GM23338 (cell line): ENCODE measurements at regions not wholly inside any gene's neighbourhood (a gene's known extent, or its start where the extent isn't known, plus 50 kb on each side); places are given as distances from the start of the nearest gene placed in this dataset.

Experiments
- TF ChIP-seq, protein P1 (sequence below), 2 experiments: fragments of 200-600 bp in 1 of 2; sonication (generic) in 1 of 2; conservative IDR thresholded peaks; 2 replicates each; pipeline versions ENCODE4 v1.5.1 to v1.6.1; 2016 to 2017; ENCODE audit warnings: antibody characterized with exemption in 2 of 2, low read depth in 2 of 2, mild to moderate bottlenecking in 2 of 2, moderate library complexity in 1 of 2
- TF ChIP-seq, protein P2 (sequence below): IDR thresholded peaks from one replicate; pipeline ENCODE4 v1.6.1; 2018; ENCODE audit warnings: antibody characterized with exemption; ENCODE audit not compliant: unreplicated experiment

DNA sequence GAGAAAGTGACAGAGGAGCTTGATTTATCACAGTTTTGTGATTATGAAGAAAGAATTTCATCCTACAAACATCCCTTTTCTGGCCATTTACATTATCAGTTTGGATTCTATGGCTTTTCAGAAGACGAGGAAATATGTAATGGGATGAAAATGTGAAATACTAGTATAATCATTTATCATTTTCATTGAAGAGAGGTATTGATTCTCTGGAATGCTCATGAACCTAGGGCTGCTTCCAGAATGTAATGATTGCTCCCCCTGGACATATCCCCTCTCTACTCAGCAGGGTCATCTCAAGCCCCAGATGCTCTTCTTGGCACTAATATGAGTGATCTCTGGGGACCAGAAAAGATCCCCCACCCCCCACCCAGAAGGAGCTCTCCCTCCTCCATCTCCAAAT, 106.7 kb upstream of the ZNF618 start:
- TF ChIP-seq, protein P1, sequence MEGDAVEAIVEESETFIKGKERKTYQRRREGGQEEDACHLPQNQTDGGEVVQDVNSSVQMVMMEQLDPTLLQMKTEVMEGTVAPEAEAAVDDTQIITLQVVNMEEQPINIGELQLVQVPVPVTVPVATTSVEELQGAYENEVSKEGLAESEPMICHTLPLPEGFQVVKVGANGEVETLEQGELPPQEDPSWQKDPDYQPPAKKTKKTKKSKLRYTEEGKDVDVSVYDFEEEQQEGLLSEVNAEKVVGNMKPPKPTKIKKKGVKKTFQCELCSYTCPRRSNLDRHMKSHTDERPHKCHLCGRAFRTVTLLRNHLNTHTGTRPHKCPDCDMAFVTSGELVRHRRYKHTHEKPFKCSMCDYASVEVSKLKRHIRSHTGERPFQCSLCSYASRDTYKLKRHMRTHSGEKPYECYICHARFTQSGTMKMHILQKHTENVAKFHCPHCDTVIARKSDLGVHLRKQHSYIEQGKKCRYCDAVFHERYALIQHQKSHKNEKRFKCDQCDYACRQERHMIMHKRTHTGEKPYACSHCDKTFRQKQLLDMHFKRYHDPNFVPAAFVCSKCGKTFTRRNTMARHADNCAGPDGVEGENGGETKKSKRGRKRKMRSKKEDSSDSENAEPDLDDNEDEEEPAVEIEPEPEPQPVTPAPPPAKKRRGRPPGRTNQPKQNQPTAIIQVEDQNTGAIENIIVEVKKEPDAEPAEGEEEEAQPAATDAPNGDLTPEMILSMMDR (conservative IDR thresholded peaks at IDR 0.05; ENCODE audit: low read depth in 2 of 2): no peak
- TF ChIP-seq, protein P2, sequence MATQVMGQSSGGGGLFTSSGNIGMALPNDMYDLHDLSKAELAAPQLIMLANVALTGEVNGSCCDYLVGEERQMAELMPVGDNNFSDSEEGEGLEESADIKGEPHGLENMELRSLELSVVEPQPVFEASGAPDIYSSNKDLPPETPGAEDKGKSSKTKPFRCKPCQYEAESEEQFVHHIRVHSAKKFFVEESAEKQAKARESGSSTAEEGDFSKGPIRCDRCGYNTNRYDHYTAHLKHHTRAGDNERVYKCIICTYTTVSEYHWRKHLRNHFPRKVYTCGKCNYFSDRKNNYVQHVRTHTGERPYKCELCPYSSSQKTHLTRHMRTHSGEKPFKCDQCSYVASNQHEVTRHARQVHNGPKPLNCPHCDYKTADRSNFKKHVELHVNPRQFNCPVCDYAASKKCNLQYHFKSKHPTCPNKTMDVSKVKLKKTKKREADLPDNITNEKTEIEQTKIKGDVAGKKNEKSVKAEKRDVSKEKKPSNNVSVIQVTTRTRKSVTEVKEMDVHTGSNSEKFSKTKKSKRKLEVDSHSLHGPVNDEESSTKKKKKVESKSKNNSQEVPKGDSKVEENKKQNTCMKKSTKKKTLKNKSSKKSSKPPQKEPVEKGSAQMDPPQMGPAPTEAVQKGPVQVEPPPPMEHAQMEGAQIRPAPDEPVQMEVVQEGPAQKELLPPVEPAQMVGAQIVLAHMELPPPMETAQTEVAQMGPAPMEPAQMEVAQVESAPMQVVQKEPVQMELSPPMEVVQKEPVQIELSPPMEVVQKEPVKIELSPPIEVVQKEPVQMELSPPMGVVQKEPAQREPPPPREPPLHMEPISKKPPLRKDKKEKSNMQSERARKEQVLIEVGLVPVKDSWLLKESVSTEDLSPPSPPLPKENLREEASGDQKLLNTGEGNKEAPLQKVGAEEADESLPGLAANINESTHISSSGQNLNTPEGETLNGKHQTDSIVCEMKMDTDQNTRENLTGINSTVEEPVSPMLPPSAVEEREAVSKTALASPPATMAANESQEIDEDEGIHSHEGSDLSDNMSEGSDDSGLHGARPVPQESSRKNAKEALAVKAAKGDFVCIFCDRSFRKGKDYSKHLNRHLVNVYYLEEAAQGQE: no peak
